IPS-NIHi7 (cell line): ENCODE measurements at regions not wholly inside any gene's neighbourhood (a gene's known extent, or its start where the extent isn't known, plus 50 kb on each side); places are given as distances from the start of the nearest gene placed in this dataset.
"Not testable (repeated sequence)": the region's sequence is repeated elsewhere in the genome, so short reads cannot be mapped to it uniquely, and the experiment has no call there.

ENCODE experiments used
- DNase-seq: peaks from one replicate; pipeline ENCODE4 v3.0.0; 2012; ENCODE audit warnings: mixed read lengths; ENCODE audit errors: extremely low spot score

GRCh38 chr7:153006911-153007310 lies 247.4 kb downstream of the ACTR3B start:
- no peak for DNase-seq

GRCh38 chr7:153010416-153010815 lies 250.9 kb downstream of the ACTR3B start:
- no peak for DNase-seq

GRCh38 chr7:153012203-153012602 lies 252.7 kb downstream of the ACTR3B start:
- no peak for DNase-seq

DNA sequence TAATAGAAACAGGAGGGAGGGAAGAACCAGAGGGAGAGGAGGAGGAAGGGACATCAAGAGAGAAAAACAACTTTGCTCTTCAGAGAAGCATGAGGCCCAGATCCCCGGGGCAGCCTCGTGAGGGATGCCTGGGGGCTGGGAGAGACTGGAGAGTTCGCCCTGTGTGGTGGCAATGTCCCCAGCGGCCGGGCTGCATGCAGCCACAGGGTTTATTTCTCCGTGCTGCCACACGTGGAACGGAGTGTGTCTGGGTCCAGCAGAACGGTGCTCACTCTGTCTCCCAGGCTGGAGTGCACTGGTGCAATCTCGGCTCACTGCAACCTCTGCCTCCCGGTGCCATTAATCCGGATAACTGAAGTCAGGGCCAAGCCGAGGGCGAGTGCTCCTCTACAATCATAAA lies 257.7 kb downstream of the ACTR3B start:
- DNase-seq = no peak

DNA sequence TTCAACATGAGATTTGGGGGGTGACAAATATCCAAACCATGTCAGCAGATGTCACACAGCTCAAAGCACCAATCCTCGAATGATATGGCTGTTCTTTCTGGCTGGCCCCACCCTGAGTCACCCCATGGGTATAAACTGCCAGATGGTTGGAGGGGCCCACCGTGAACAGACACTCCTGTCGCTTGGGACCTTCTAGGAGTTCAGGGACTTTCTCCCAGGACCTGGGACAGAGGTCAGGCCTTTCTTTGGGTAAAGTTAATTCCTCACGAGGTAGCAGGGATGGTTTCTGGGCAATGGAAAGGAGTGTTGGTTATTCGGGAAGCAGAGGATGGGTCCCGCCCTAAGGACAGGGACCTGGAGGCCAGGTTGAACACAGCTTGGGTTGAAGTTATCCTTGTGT lies 262.0 kb downstream of the ACTR3B start:
- no peak for DNase-seq

- DNase-seq = peak; percentile 46
Observed at GRCh38 chr7:153022475-153023193, 263.1 kb downstream of the ACTR3B start.

- DNase-seq = no peak
Observed at GRCh38 chr7:153023194-153023592, 263.6 kb downstream of the ACTR3B start.

GRCh38 chr7:153027210-153027609 lies 267.7 kb downstream of the ACTR3B start:
- no peak for DNase-seq

- no peak for DNase-seq
Observed at GRCh38 chr7:153027904-153028303, 268.4 kb downstream of the ACTR3B start.

- DNase-seq = no peak
Observed at GRCh38 chr7:153030976-153031375, 271.4 kb downstream of the ACTR3B start.

DNA sequence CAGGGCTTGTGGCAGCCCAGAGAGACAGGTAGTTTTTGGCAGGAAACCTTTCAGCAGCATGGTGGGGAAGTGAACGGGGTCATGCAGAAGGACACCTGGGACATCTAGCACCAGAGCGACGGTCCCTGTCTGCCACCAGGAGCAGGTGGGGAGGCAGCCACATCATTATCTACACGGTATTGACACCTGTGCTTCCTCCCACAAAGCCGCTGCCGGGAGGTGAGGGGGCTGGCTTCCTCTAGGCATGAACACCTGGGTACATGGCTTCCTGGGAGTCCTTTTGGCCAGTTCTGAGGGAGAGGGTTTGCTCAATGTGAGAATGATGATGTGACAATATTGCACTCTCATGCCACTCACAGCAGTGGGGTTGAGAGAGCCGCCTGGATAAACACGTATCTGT lies 275.2 kb downstream of the ACTR3B start:
- no peak for DNase-seq

DNA sequence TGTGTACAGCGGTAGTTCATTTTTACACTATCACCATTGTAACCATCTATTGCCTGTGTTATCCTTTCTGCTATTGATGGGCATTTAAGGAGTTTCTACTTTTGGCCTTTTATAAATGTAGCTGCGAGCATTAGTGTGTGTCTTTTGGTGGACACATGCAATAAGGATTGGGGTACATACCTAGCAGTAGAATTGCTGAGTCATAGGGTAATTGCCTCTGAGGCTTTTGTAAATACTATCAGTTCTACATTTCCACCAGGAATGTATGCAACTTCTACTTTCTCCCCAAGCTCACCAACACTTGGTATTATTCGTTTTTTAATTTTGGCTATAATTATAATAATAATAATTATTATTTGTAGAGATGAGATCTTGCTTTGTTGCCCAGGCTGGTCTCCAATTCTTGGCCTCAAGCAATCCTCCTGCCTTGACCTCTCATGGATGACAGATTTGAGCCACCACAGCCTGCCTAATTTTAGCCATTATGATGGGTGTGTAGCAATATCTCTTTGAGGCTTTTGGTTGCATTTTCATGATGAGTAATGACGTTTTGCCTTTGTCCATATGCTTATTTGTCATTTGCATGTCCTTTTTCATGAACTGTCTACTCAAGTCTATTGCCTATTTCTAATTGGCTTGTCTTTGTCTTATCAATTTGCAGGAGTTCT lies 277.0 kb downstream of the ACTR3B start:
- DNase-seq = no peak

DNA sequence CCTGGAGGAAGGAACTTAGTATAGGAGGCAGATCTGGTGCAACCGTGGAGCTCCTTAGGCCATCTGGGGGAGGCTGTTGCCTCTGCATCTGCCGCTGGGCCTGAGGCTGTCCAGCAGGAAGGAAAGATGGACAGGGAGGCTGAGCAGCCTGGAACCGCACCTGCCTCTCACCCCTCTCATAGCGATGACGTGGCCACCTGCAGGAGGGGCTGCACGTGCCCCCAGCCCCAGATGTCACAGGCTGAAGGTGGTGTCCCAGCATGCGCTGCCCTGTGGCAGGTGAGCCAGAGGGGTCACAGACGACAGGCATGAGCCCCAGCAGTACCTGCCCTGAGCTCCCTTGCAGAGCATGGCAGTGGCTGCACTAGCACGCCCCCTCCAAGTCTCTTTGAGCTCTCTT lies 283.9 kb downstream of the ACTR3B start:
- DNase-seq = no peak

DNA sequence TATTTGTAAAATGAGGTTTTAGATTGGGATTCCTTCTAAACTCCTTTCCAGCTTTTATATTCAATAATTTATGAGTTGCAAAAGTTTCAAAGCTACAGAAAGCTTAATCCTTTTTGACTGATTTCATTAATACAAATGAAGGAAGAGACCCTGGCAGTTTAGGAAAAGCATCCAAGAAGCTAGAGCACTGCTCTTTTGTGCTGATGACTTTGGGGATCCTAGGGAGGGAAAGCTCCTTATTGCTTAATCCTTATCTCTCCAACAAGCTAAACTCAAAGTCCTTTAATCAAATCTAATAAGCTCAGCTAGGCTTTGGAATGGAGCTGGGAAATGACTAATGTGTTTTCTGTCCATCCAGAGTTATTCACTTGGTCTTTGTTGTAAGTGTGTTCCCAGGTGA lies 285.4 kb downstream of the ACTR3B start:
- no peak for DNase-seq

DNA sequence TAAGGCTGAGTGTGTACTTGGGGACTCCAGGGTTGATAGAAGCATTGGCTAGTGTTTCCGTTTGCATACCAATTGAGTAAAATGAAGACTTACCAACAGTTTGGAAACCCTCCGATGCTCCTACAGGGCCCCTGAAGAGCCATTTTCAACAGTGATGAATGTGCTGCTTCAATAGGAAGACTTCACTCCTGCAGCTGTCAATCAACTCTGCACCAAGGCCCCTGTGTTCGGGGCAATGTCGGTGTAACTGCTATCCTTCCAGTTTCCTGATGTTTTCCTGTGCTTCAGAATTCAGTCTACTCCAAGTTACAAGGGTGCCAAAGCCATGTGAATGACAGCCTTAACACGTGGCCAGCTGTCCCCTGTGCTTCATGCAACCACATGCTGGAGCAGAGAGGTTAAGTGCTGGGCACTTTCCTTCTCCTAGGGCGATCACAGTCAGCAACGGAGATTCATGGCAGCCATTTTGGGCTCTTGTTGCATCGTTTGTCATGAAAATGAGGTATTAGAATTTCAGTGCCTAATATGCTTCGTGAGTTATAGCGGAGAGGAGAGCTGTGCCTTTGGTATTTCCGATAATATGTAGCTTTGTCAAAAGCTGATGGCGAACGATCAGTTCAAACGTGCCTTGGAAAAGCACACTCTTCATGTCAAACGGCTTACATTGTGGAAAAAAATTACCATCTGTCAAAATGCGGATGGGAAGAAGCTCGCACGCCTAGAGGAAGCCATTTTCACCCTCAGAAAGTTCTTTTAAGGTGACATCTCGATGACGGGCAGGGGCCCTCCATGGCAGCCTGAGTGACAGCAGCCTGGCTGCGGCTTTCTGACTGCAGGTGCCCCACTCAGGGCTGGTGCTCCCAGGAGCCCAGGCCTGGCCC lies 287.8 kb downstream of the ACTR3B start:
- DNase-seq = no peak

DNA sequence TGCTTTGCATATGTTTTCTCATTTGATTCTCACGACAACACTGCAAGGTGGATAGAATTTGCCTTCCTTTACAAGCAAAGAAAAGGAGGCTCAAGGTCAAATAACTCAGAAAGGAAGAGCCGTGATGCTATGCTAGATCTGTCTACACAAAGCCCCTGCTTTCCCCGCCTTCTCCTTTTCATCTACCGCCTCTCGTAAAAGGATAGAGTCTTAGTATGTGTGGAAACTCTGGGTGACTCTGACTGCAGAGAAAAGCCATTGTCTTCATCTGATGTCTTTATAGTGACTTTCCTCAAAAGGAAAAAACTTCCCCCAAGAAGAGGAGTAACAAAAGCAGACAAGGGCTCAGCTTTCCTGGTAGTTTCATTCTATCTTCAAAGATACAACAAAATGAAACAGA lies 292.7 kb downstream of the ACTR3B start:
- DNase-seq = no peak

DNA sequence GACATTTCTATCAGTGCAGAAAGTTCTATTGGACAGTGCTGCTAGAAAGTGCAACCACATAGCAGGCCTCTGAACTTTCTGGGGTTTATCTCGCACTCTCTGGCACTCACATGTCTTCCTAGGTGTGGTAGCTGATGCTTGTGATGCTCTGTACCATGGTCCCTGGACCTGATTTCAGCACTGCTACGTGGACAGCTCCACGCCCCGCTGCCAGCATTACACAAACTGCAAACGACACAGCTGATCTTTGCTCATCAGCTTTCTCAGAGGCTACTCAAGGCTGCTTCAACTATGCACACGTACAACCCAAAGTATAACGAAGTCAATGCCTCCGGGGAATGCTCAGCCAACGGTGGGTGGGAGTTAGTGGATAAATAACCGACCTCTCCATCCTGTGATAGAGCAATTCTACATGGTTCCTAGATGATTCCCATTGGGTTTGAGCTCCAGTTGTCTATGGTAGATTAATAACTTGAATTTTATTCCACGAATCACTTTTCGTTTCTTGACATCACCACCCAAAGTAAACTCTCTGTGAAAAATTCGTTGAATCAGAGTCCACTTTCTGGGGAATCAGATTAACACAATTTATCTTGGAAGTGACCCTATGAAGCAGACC lies 302.5 kb downstream of the ACTR3B start:
- DNase-seq = peak; percentile 73

GRCh38 chr7:153065051-153065450 lies 305.5 kb downstream of the ACTR3B start:
- DNase-seq = no peak

- no peak for DNase-seq
Observed at GRCh38 chr7:153066711-153067110, 307.2 kb downstream of the ACTR3B start.

- DNase-seq = no peak
Observed at GRCh38 chr7:153070141-153070540, 310.6 kb downstream of the ACTR3B start.

DNA sequence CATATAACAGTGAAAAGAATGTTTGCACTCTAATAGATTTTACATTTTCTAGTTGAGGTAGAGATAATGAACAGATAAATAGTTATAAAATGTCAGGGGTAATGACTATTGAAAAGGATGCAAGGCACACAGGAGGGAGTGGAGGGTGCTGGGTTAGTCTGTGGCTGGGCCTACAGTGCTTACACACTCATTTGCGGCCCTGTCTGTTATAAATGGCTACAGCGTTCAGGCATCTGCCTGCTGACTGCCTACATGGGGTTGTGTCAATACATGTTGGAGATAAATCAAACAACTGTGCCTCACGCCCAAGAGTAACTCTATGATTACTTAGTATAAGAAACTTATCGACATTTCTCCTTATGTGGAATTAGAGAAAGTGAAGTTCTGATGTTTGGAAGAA lies 313.3 kb downstream of the ACTR3B start:
- no peak for DNase-seq

GRCh38 chr7:153076289-153076688 lies 316.7 kb downstream of the ACTR3B start:
- not testable (repeated sequence) for DNase-seq
